ENCODE measurements at regions not wholly inside any gene's neighbourhood (a gene's known extent, or its start where the extent isn't known, plus 50 kb on each side); places are given as distances from the start of the nearest gene placed in this dataset.
A peak's percentile ranks its signal among the peaks of the same experiment; 100 is the strongest.

GRCh38 chr6:11350294-11350693 lies 117.8 kb upstream of the NEDD9 start:
- TF ChIP-seq CTCF (IDR thresholded peaks at IDR 0.05) = no peak
- TF ChIP-seq POLR2A (IDR thresholded peaks at IDR 0.05) = peak; percentile 56
